Esophagus muscularis mucosa (tissue), 4 donors: ENCODE measurements at regions not wholly inside any gene's neighbourhood (a gene's known extent, or its start where the extent isn't known, plus 50 kb on each side); places are given as distances from the start of the nearest gene placed in this dataset.

Experiments
- DNase-seq: peaks from one replicate; pipeline ENCODE4 v3.0.0-alpha.2; 2017; ENCODE audit errors: extremely low spot score
- H3K27ac ChIP-seq, 4 donors: fragments of 200-600 bp; sonication (generic); replicated peaks in 1 of 4; 1 replicate in 3 of 4; 2 replicates in 1 of 4; pipeline ENCODE4 v1.5.1; 2016 to 2019; ENCODE audit warnings: mild to moderate bottlenecking in 1 of 4
- H3K27me3 ChIP-seq, 4 donors: fragments of 200-600 bp; sonication (generic); one replicate each; pipeline versions ENCODE4 v1.5.1 to v1.6.0; 2016 to 2019
- H3K36me3 ChIP-seq, 4 donors: fragments of 200-600 bp; sonication (generic); one replicate each; pipeline ENCODE4 v1.5.1; 2016 to 2019
- H3K4me1 ChIP-seq, 4 donors: fragments of 200-600 bp; sonication (generic); one replicate each; pipeline ENCODE4 v1.5.1; 2016 to 2019
- H3K4me3 ChIP-seq, 4 donors: fragments of 200-600 bp; sonication (generic); 1 replicate in 2 of 4; 2 replicates in 2 of 4; pipeline ENCODE4 v1.5.1; 2016 to 2019; ENCODE audit warnings: mild to moderate bottlenecking in 4 of 4, moderate library complexity in 1 of 4
- H3K9me3 ChIP-seq, 4 donors: fragments of 200-600 bp; sonication (generic); 1 replicate in 3 of 4; 2 replicates in 1 of 4; pipeline ENCODE4 v1.5.1; 2016 to 2019
- CTCF ChIP-seq, 3 experiments: fragments of 200-600 bp in 2 of 3; fragments of 450-650 bp in 1 of 3; sonication (generic) in 2 of 3; IDR thresholded peaks; one replicate each; pipeline ENCODE4 v1.5.1; 2017 to 2019; ENCODE audit warnings: antibody characterized with exemption in 3 of 3, mild to moderate bottlenecking in 2 of 3, moderate library complexity in 1 of 3
- EP300 ChIP-seq: sonication (generic); formaldehyde crosslinking; IDR thresholded peaks from one replicate; pipeline ENCODE4 v1.6.1; 2017; ENCODE audit warnings: antibody characterized with exemption
- POLR2A ChIP-seq: fragments of 450-650 bp; IDR thresholded peaks from one replicate; pipeline ENCODE4 v1.6.1; 2017; ENCODE audit warnings: antibody characterized with exemption, moderate library complexity, mild to moderate bottlenecking, low read depth
- POLR2AphosphoS5 ChIP-seq, 2 donors: sonication (generic); formaldehyde crosslinking; IDR thresholded peaks; one replicate each; pipeline ENCODE4 v1.6.1; 2017; ENCODE audit warnings: antibody characterized with exemption in 2 of 2
- WGBS: methylation state at CpG from one replicate; pipeline ENCODE4 v1.1.5; 2018; 5-methylcytosine and 5-hydroxymethylcytosine counted together
- intact Hi-C: fragments of 100-400 bp; cut with DNase I; formaldehyde crosslinking; loops from one replicate; pipeline ENCODE4 v1.15.1; 2023

GRCh38 chr20:40481743-40482458 is 207.1 kb downstream of the MAFB start:
- intact Hi-C loops: no loop called here
- WGBS: 86% methylated on average over 7 of the region's 7 CpGs
- Histone ChIP-seq H3K4me1 (no peaks in the 10 kb centered on the region), H3K27me3 (no peaks in the 10 kb centered on the region), H3K4me3 (no peak overlapping the region), H3K9me3 (peaks cover 0 to 4% (median 2%) of the 10 kb centered on the region in 4 donors), H3K36me3 (no peaks in the 10 kb centered on the region), H3K27ac (no peak overlapping the region)
- TF ChIP-seq POLR2AphosphoS5 (IDR thresholded peaks at IDR 0.05) (no peak), EP300 (no peak), POLR2A (no peak), CTCF (IDR thresholded peaks at IDR 0.05) (no peak)
- DNase-seq: peak; percentile 72

GRCh38 chr20:40481337-40481736 is 207.7 kb downstream of the MAFB start:
- Histone ChIP-seq H3K4me3 (no peak overlapping the region), H3K36me3 (no peaks in the 10 kb centered on the region), H3K27me3 (no peaks in the 10 kb centered on the region), H3K27ac (no peak overlapping the region), H3K4me1 (no peaks in the 10 kb centered on the region), H3K9me3 (peaks cover 0 to 3% (median 1%) of the 10 kb centered on the region in 4 donors)
- peak; percentile 57 for DNase-seq
- TF ChIP-seq POLR2AphosphoS5 (IDR thresholded peaks at IDR 0.05): no peak
- no peak for TF ChIP-seq EP300
- TF ChIP-seq POLR2A: no peak
- no peak for TF ChIP-seq CTCF (IDR thresholded peaks at IDR 0.05)
- intact Hi-C loops: no loop called here

GRCh38 chr20:40477805-40478204 is 211.2 kb downstream of the MAFB start:
- TF ChIP-seq POLR2A (no peak), CTCF (IDR thresholded peaks at IDR 0.05) (no peak), POLR2AphosphoS5 (IDR thresholded peaks at IDR 0.05) (no peak), EP300 (no peak)
- H3K4me1 ChIP-seq: no peaks in the 10 kb centered on the region
- H3K36me3 ChIP-seq: no peaks in the 10 kb centered on the region
- no peak overlapping the region for H3K27ac ChIP-seq
- no peak overlapping the region for H3K4me3 ChIP-seq
- no peaks in the 10 kb centered on the region for H3K9me3 ChIP-seq
- H3K27me3 ChIP-seq: no peaks in the 10 kb centered on the region
- intact Hi-C loops: no loop called here
- DNase-seq: no peak
- WGBS: 58% methylated on average over 3 of the region's 3 CpGs

- Histone ChIP-seq H3K4me1 (peaks cover 0 to 2% (median under 1%) of the 10 kb centered on the region in 4 donors), H3K27ac (no peak overlapping the region), H3K4me3 (no peak overlapping the region), H3K9me3 (no peaks in the 10 kb centered on the region), H3K36me3 (no peaks in the 10 kb centered on the region), H3K27me3 (no peaks in the 10 kb centered on the region)
- TF ChIP-seq CTCF (IDR thresholded peaks at IDR 0.05): no peak
- TF ChIP-seq EP300: no peak
- TF ChIP-seq POLR2A: no peak
- TF ChIP-seq POLR2AphosphoS5 (IDR thresholded peaks at IDR 0.05): no peak
- 94% methylated on average over 3 of the region's 3 CpGs for WGBS
- DNase-seq: no peak
- intact Hi-C loops: no loop called here
Observed at GRCh38 chr20:40476461-40476860, 212.6 kb downstream of the MAFB start.

- intact Hi-C loops: no loop called here
- TF ChIP-seq POLR2AphosphoS5 (IDR thresholded peaks at IDR 0.05) (no peak), POLR2A (no peak), CTCF (IDR thresholded peaks at IDR 0.05) (no peak), EP300 (no peak)
- H3K27me3 ChIP-seq: no peaks in the 10 kb centered on the region
- no peak overlapping the region for H3K4me3 ChIP-seq
- no peaks in the 10 kb centered on the region for H3K9me3 ChIP-seq
- DNase-seq: no peak
- no peak overlapping the region for H3K27ac ChIP-seq
- H3K4me1 ChIP-seq: peaks cover 0 to 15% (median 13%) of the 10 kb centered on the region in 4 donors
- no peaks in the 10 kb centered on the region for H3K36me3 ChIP-seq
- 86% methylated on average over 1 of the region's 1 CpG for WGBS
Observed at GRCh38 chr20:40472905-40473304, 216.1 kb downstream of the MAFB start.
